GM18520 (cell line): ENCODE measurements at regions not wholly inside any gene's neighbourhood (a gene's known extent, or its start where the extent isn't known, plus 50 kb on each side); places are given as distances from the start of the nearest gene placed in this dataset.

Experiments
- ATAC-seq: cut with Tn5 transposase; IDR thresholded peaks from one replicate; pipeline ENCODE4 v1.9.1; 2021; ENCODE audit not compliant: unreplicated experiment

DNA sequence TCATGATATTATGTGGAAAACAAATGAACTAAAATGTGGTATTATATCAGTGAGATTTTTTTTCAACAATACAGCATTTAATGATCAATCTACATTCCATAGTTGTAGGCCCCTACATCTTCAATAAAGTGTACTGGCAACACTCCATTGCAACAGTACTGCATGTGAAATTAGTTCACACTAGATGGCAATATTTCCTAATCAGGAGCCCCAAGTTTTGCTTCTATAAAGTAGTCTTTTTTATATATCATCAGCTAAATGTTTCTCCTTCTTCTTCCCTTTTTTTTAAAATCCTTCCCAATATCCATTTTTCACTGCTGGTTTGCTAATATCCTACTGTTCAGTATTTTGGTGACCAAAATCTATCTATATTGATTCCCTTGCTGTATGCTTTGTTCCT lies 528.3 kb upstream of the ATXN8OS start:
- ATAC-seq, result no peak

DNA sequence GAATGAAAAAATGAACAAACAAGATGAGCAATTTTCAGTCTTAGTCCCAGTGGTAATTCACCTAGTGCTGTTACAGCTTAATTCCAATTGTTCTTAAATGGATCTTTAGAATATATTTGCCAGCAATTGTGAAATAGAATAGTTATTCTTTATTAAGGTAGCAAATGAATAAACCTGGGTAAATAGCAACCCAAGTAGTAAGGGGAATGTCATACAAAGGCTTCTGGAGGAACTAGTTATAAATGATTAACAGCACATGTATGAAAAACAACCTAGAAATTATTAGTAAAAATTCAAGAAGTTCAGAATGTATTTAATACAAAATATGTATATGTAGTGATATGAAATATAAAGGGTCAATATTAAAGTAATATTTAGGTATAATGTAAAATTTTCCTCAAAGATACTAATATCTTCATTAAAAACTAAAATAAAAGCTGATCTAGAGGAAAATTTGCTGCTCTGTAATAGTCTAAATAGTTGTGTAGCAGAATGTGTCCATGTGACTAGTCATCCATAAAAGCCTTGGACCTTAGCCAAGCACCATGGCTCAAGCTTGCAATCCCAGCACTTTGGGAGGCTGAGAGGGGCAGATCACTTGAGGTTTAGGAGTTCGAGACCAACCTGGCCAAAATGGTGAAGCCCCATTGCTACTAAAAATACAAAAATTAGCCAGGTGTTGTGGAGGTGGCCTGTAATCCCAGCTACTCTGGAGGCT lies 535.9 kb upstream of the ATXN8OS start:
- ATAC-seq, result no peak

DNA sequence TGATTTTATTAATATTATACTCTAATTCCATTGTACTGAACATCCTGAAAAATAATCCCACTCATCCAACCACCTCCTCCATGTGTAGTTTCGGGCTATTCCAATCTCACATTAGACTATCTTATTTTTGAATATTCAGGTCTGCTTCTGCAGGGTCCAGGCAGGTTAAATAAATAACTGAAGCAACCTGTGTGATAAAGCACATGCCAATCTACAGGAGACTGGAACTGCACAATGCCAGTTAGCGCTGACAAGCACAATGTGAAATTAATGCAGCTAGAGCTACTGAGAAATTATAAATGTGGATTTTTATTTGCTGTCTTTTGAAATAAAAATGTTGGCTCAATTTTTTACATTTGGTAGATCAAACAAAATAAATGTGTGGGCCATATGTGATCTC lies 540.1 kb upstream of the ATXN8OS start:
- no peak for ATAC-seq

DNA sequence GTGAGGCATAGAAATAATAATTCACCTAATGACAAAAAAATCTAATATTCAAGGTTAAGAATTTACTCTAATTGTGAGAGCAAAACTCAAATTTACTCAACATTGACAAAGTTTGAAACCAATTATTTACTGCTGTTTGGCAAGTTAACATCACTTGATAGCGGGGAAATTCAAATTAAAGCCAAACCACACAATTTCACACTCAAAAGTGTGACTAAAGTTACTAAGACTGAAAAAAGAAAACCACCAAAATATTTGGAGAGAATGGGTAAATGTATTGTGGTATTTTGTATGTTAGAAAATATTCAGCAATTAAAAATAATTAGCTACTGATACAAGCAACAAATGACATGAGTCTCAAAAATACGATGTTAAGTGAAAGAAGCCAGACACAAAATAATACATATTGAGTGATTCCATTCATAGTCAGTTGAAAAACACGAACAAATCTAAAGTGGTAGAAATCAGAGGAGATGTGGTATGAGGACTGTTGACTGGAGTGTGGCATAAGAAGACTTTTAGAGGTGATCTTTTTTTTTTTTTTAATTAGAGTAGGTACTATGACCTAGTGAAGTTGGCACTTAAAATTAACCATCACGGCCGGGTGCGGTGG lies 541.4 kb upstream of the ATXN8OS start:
- no peak for ATAC-seq

DNA sequence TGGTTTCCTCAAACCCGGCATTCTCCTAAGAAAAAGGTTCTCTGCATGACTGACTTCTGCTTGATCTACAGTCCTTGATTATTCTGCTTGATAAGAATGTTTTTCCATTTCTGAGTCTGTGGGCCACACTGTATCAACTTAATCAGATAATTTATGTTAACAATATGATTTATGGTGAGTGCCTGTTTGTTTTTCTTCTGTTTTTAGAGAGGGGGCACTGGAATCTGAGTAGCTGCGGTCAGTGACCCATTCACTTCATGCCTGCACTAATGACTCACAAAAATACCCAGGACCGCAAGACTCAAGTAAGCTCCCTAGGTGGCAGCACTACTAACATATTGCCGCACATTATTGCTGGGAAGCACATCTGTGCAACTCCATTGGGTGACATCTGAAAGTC lies 542.3 kb upstream of the ATXN8OS start:
- peak; percentile 91 for ATAC-seq

DNA sequence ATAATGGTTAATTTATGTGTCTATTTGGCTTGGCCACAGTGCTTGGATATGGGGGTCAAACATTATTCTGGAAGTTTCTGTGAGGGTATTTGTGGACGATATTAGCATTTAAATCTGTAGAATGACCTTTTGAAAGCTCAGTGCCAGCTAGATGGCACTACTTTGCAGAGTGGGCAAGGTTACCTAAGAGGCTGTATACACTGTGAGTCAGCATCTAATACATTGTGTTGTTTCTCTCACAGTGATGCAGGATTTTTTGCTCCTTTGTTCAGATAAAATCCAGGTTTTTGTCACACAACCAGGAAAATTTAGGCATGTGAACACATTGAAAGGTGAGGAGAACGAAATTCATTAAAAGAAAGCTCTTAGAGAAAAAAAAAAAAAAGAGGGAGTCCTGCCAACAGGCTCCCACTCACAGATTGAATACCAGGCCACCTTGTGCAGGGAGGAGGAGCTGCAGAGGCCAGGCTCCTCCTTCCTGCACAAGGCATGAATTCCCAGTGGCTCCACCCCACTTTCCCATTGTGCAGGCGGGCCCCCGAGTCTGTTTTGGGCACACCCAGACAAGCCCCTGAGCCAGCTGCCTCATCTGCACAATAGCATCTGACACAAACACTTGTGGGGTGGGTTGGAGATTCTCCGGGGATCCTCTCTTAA lies 551.0 kb upstream of the ATXN8OS start:
- ATAC-seq, result no peak

DNA sequence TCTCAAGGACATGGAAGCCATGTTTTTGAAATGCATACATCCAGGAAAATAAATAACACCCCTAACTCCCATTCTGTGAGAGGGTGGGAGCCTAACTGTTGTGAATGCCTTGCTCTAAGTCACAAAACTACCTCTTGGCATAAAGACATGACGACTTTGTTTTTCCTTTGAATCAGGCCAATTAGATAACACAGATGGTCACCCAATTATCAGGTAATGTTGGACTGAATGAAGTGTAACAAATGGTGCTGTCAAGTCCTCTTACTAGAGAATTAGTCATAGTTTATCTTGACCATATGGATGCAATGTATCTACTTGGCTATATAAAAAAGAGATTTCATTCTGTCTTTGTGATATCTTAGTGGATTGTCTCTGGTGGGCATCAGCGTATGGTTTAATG lies 553.6 kb upstream of the ATXN8OS start:
- no peak for ATAC-seq

DNA sequence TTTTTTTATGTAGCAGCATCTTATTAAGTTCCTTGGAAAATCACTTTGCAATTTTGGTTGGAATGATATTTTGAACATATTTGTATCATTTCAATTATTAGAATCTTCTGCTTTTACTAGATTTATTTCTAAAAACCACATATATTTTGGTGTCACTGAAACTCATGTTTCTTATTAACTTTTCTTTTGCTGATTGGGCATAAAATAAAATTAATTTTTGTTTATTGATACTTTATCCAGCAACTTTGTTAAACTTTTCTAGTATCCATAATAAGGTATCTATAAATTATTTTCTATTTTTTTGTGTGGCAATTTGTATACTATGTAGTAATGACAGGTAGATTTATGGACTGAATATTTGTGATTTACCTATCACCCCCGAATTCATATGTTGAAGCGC lies 556.4 kb upstream of the ATXN8OS start:
- no peak for ATAC-seq

DNA sequence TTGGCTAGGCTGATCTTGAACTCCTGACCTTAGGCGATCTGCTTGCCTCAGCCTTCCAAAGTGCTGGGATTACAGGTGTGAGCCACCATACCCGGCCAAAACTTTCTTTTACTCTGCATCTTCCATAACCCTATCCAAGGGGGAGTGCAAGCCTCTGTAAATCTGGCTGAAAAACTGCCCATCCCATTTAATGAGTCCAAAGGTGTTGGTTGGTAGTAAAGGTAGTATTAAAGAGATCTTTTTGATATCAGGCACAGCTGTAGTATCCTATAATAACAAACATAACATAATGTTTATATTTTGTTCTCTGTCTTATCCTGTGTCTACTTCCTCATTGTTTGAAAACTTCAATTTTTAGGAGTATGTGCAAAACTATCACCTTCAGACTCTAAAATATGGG lies 559.8 kb upstream of the ATXN8OS start:
- ATAC-seq, result no peak

DNA sequence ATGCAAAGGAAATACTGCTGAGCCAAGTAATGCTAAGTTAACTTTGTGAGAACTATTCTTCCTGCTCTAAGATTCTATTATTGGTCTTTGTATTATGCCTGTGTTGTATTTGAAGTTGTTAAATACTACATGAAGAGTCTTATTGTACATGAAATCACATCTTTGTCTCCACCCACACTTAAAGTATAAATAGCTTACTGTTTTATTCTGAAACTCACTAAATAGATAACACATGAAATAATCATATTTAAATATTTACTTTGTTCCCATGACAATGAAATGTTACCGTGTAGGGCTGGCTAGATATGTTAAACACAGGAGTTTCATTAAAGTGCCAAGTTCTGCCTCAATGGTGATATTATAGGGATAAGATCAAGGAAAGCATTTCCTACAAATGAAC lies 562.1 kb upstream of the ATXN8OS start:
- ATAC-seq, result no peak

DNA sequence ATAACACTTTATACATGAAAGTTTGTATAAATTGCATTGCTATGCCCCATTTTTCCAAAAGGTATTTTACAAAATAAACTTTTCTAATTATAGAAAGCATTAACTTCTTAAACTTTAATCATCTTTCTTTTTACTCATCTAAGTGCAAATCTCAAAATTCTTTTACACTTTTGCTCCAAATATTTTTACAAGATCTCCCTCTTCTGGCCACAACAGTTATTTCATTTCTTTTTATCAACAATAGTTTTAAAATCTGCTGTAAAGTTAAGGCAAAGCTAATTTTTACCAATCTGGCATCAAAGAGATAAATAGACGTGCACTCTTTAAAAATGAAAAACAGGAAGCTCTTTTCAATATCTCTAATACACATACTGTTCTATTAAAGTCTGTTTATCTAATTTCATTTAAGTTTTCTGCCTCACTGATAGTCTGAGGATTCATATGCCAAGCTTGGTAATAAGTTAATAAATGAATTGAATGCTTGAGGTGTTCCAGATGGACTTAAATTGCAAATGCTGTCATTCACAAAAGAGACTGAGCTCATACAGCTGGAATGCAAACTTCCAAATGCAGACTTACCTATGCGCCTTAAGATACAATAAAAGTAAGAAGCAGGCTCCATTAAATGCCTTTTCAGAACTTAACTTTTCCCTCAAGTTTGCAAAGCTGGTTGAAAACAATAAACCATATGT lies 583.0 kb upstream of the ATXN8OS start:
- ATAC-seq, result no peak

DNA sequence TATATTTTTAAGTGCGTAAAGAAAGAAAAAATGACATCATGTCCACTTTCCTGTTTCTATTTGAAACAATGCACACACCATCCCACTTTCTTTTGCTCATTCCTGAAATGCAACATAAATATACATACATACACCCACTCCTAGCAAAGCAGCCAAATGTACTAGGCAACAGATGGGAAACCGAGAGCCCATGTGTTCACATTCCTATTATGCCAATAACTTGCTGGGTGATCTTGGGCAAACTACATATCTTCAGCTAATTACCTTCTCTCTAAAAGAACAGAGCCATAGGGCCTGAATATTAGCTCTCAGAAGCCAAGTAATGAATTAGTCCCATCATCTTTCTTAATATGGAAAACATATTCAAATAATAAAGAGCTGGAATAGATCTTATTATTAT lies 610.6 kb upstream of the ATXN8OS start:
- no peak for ATAC-seq

DNA sequence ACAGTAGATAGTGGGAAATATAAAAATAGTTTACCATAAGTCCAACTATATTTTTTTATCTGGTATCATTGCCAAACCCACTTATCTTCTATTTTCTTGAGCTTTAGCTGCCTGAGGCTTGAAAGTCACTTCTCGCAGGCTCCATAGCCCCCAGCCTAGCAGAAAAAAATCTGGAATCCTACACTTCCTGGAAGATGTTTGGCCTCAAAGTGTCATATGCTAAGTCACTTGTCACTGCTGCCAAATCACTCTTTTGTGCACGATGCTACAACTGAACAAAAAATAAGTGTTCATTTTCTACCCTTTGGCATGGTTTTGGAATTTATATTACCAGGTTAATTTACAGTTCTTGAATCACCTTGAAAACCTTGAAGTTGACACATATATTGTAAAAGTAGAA lies 612.5 kb upstream of the ATXN8OS start:
- ATAC-seq, result no peak

DNA sequence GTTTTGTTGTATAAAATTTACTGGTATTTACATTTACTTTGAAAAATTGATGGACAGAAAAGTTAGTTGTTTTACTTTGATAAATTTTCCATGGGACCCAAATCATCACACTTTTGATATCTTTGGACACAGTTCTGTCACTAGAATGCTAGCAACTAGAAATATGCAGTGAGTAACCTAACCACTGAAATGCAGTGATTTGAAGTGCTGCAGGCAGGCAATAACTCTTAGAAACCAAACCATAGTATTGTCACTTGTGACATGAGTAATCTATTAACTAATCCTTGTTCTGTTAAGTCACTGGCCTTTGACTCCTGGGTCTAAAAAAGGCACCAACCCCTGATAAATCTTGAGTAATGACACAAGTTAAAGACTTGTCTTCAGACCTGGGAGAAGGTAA lies 620.0 kb upstream of the ATXN8OS start:
- ATAC-seq, result no peak

DNA sequence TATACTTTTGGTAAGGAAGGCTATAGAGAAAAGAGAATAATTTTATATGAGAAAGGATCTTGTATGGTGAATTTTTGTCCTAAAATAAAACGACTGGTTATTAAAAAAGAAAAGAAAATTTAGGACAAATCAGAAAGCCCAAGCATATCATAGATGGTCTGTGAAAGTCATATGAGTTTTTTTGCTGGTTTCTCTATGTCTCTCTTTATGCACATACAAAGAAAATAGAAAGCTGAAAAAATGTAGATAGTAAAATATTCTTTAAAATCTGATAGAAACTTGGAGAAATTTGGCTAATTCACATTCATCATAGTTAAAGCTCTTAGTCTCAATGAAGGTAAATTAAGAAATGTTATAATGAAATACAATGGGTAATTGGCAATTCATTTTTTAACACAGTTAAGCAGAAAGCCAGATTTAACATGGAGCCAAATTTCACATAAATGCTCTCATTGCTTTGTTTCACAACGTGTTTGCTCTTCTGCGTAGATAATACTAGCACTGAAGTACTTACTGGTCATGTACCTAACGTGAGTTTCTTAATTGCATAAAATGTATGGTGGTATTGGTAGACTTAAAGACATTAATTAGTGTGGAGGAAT lies 621.5 kb upstream of the ATXN8OS start:
- ATAC-seq, result no peak

DNA sequence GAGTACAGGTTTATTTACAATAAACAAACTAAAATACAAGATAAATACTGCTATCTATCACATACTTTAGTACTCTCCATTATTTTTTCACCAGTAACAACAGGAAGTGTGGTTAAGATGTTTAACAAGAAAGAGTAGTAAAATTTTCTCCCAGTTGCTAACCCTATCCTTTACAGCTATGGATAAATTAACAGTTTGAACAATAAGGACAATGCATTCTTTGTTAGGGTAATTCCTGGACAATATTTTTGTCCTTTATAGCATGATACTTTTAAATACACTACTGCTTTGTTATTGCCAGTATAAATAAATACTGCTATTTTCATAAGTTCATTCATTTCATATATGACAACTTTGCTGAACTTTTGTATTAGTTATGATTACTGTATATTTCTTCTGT lies 630.2 kb upstream of the ATXN8OS start:
- no peak for ATAC-seq

DNA sequence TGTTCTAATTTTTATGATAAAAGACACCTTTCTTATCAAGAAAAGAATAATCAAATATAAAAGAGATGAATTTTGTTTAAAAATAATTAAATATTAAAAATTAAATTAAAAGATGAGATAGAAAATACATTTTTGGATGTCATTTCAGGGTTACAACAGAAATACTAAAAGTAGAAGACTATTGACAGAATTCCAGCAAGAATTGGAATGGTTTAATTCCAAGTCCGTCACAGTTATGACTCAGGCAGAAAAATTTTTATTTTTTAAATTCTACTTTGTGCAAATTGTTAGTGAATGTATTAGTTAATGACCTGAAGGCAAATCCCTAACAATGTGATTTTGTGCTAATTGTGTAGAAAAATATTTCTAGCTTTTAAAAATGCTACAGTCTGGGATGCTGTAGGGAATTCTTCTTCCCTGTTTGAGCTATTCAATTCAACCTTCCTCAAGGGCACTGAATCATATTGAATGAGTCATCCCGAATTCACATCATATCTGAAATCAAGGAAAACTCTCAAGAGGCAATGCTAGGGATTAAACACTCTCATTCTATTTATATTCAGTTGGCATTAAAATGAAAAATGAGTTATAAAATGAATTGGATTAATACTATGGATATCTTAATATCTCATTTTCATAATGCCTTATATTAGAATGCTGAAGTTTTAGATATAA lies 633.5 kb upstream of the ATXN8OS start:
- no peak for ATAC-seq

DNA sequence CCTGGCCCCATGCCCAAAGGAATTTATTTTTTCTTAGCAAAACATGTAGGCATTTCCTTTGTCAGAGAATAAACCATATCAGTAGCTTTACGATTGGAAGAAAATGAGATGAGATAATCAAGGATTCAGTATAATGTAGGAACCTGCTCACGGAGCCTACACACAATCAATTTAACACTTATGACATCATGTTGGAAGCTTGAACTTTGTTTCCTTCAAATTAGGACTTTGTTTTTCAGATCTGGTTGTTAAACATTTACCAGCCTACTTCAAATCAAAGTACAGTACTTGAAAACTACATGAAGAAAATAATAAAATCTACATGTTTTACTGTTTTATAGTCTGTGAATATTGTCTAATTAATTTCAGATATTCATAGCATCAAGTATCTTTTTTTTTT lies 639.0 kb upstream of the ATXN8OS start:
- ATAC-seq, result no peak

DNA sequence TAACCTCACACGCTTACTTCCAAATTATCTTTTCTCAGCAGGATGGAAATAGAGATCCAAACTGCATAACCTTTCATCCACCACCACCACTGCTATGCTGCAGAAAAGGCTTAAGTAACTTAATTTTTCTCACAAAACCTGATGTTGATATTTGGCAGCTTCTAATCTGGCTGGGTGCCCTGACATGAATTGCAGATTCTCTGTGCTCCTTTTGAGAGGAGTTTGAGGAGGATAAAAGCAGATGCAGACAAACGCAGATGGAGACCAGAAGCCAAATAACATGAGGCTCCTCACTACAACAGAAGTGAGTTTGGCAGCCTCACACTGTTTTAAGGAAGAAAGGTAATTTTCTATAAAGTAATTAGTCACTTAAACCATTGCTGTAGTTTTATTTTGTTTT lies 646.2 kb upstream of the ATXN8OS start:
- no peak for ATAC-seq

DNA sequence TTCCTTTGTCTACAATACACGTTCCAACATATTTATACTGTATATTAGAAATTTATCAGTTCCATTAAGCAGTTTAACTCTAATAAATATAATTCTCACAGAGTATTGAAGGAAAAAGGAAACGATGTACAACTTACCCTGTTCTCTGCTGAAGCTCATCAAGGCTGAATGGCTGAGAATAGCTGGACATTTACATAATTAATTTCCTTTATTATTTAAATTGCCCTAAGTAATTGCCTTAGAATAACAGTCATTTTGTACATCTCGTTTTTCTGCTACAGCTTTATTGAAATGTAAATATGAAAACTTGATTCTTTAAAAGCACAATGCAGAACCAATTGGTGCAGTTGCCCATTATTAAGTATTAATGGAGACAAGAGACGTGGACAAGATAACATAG lies 648.3 kb upstream of the ATXN8OS start:
- no peak for ATAC-seq

DNA sequence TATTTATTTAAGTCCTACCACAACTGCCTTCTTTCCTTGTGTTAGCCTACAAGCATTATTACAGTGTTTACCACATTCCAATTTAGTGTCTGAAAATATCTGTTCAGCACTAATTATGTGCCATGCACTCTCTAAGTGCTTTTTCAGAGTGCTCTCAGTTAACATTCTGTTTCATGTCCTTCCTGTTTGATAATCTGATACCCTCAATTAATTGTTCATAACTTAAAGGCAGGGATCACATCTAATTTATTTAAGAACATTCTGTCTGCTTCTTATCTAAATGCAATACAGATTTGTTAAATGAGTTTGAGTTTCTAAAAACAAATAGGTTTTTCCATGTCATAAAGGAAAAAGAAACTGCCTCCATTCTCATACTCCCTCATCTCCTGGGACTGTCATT lies 649.6 kb upstream of the ATXN8OS start:
- ATAC-seq, result no peak
